Natural killer cell (primary cell): ENCODE measurements at regions not wholly inside any gene's neighbourhood (a gene's known extent, or its start where the extent isn't known, plus 50 kb on each side); places are given as distances from the start of the nearest gene placed in this dataset.

Experiments used
- ATAC-seq, 3 donors: fragments of 150-1000 bp in 2 of 3; fragments of 200-7000 bp in 1 of 3; cut with Tn5 transposase; 1 replicate in 1 of 3; 2 replicates in 2 of 3; pipeline ENCODE4 v1.10.0; 2021; ENCODE audit warnings: mild to moderate bottlenecking in 2 of 3, moderate library complexity in 2 of 3
- DNase-seq, 2 donors: peaks; one replicate each; pipeline versions ENCODE4 v3.0.0 to v3.0.0-alpha.2; 2013 to 2021; ENCODE audit warnings: mixed read lengths in 1 of 2
- H3K27ac ChIP-seq: one replicate; pipeline ENCODE4 v1.5.1; 2013; ENCODE audit warnings: mild to moderate bottlenecking, low read length
- H3K27me3 ChIP-seq: one replicate; pipeline ENCODE4 v1.6.1; 2013; ENCODE audit warnings: low read length; ENCODE audit not compliant: control insufficient read depth, insufficient read depth
- H3K36me3 ChIP-seq: one replicate; pipeline ENCODE4 v1.6.1; 2013; ENCODE audit warnings: low read length; ENCODE audit not compliant: control insufficient read depth, insufficient read depth
- H3K4me1 ChIP-seq: one replicate; pipeline ENCODE4 v1.6.1; 2013; ENCODE audit warnings: low read length; ENCODE audit not compliant: control insufficient read depth, insufficient read depth
- H3K4me3 ChIP-seq: one replicate; pipeline ENCODE4 v1.5.1; 2013; ENCODE audit warnings: low read length
- H3K9me3 ChIP-seq: one replicate; pipeline ENCODE4 v1.6.1; 2013; ENCODE audit warnings: low read length; ENCODE audit not compliant: control insufficient read depth, insufficient read depth
- H3K27ac Mint-ChIP-seq, 2 donors: one replicate each; pipeline ENCODE4 v1.8.0; 2022; ENCODE audit warnings: mild to moderate bottlenecking in 2 of 2, mixed read lengths in 2 of 2, moderate library complexity in 1 of 2
- H3K27me3 Mint-ChIP-seq, 2 donors: one replicate each; pipeline ENCODE4 v1.8.0; 2022; ENCODE audit warnings: low read depth in 2 of 2, mixed read lengths in 2 of 2
- H3K36me3 Mint-ChIP-seq: one replicate; pipeline ENCODE4 v1.8.0; 2022; ENCODE audit warnings: mixed read lengths
- H3K4me1 Mint-ChIP-seq, 2 donors: one replicate each; pipeline ENCODE4 v1.8.0; 2022; ENCODE audit warnings: mixed read lengths in 2 of 2
- H3K4me3 Mint-ChIP-seq: one replicate; pipeline ENCODE4 v1.8.0; 2022; ENCODE audit warnings: mild to moderate bottlenecking, moderate library complexity, mixed read lengths
- H3K9me3 Mint-ChIP-seq, 2 donors: one replicate each; pipeline ENCODE4 v1.8.0; 2022; ENCODE audit warnings: mixed read lengths in 2 of 2
- CTCF ChIP-seq: fragments of 200-600 bp; IDR thresholded peaks from one replicate; pipeline ENCODE4 v1.8.0; 2022; ENCODE audit warnings: antibody characterized with exemption
- WGBS: methylation state at CpG from one replicate; pipeline ENCODE4 v1.1.7; 2013; ENCODE audit warnings: missing lambda C conversion rate; ENCODE audit not compliant: insufficient coverage; 5-methylcytosine and 5-hydroxymethylcytosine counted together
- intact Hi-C: fragments of 100-400 bp; cut with micrococcal nuclease; formaldehyde crosslinking; loops from one replicate; pipeline ENCODE4 v1.14.2; 2022

DNA sequence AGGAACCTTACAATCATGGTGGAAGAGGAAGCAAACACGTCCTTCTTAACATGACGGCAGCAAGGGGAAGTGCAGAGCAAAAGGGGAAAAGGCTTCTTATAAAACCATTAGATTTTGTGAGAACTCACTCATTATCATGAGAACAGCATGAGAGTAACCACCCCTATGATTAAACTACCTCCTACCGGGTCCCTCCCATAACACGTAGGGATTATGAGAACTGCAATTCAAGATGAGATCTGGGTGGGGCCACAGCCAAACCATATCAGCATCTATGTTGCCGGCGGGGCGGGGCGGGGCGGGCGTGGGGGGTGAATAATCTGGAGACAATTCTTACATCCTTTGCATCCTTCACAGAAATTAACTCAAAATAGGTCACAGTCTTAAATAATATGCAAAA, 58.8 kb upstream of the GFPT2 start:
- no peak overlapping the region for H3K4me3 Mint-ChIP-seq
- no peak for DNase-seq
- peaks cover 2% of the 10 kb centered on the region for H3K27me3 ChIP-seq
- H3K27me3 Mint-ChIP-seq: peaks cover 13 to 19% of the 10 kb centered on the region in 2 donors
- no peak overlapping the region for H3K4me3 ChIP-seq
- no peaks in the 10 kb centered on the region for H3K36me3 Mint-ChIP-seq
- intact Hi-C loops: no loop called here
- no peak for ATAC-seq
- H3K9me3 ChIP-seq: no peaks in the 10 kb centered on the region
- no peak overlapping the region for H3K27ac ChIP-seq
- H3K4me1 ChIP-seq: no peaks in the 10 kb centered on the region
- TF ChIP-seq CTCF: no peak
- 85% methylated on average over 9 of the region's 10 CpGs for WGBS
- no peak overlapping the region for H3K27ac Mint-ChIP-seq
- no peaks in the 10 kb centered on the region for H3K9me3 Mint-ChIP-seq
- H3K36me3 ChIP-seq: no peaks in the 10 kb centered on the region
- H3K4me1 Mint-ChIP-seq: no peaks in the 10 kb centered on the region

- no peaks in the 10 kb centered on the region for H3K9me3 Mint-ChIP-seq
- DNase-seq (no peak), ATAC-seq (no peak)
- no peak overlapping the region for H3K27ac Mint-ChIP-seq
- Histone ChIP-seq H3K4me1 (no peaks in the 10 kb centered on the region), H3K36me3 (no peaks in the 10 kb centered on the region), H3K27me3 (peaks cover 2% of the 10 kb centered on the region), H3K9me3 (no peaks in the 10 kb centered on the region), H3K4me3 (no peak overlapping the region), H3K27ac (no peak overlapping the region)
- no peak overlapping the region for H3K4me3 Mint-ChIP-seq
- 80% methylated on average over 4 of the region's 4 CpGs for WGBS
- H3K27me3 Mint-ChIP-seq: peaks cover 7 to 21% of the 10 kb centered on the region in 2 donors
- H3K36me3 Mint-ChIP-seq: no peaks in the 10 kb centered on the region
- intact Hi-C loops: no loop called here
- H3K4me1 Mint-ChIP-seq: no peaks in the 10 kb centered on the region
- TF ChIP-seq CTCF: no peak
Observed at GRCh38 chr5:180414176-180414575, 61.0 kb upstream of the GFPT2 start.

DNA sequence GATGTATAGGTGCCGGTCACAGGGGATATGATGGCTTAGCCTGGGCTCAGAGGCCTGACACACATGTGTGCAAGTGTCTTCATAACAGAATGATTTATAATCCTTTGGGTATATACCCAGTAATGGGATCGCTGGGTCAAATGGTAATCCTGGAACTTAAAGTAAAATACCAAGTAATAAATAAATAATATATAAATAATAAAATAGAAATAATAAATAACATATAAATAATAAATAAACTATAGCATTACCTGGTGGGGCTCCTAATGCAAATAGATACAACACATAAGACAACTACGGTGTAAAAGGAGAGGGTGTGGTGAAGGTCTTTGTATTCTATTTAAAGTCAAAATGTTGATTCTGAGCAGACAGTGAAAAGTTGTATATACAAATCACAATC, 68.5 kb upstream of the GFPT2 start:
- WGBS: 89% methylated on average over 1 of the region's 3 CpGs
- no peaks in the 10 kb centered on the region for H3K36me3 ChIP-seq
- no peaks in the 10 kb centered on the region for H3K9me3 ChIP-seq
- H3K4me3 ChIP-seq: no peak overlapping the region
- no peaks in the 10 kb centered on the region for H3K36me3 Mint-ChIP-seq
- no peaks in the 10 kb centered on the region for H3K27me3 ChIP-seq
- ATAC-seq (no peak), DNase-seq (no peak)
- H3K4me1 Mint-ChIP-seq: no peaks in the 10 kb centered on the region
- TF ChIP-seq CTCF: no peak
- no peak overlapping the region for H3K4me3 Mint-ChIP-seq
- intact Hi-C loops: no loop called here
- H3K27me3 Mint-ChIP-seq: peaks cover 0 to 10% of the 10 kb centered on the region in 2 donors
- H3K9me3 Mint-ChIP-seq: no peaks in the 10 kb centered on the region
- H3K27ac Mint-ChIP-seq: no peak overlapping the region
- no peaks in the 10 kb centered on the region for H3K4me1 ChIP-seq
- no peak overlapping the region for H3K27ac ChIP-seq

DNA sequence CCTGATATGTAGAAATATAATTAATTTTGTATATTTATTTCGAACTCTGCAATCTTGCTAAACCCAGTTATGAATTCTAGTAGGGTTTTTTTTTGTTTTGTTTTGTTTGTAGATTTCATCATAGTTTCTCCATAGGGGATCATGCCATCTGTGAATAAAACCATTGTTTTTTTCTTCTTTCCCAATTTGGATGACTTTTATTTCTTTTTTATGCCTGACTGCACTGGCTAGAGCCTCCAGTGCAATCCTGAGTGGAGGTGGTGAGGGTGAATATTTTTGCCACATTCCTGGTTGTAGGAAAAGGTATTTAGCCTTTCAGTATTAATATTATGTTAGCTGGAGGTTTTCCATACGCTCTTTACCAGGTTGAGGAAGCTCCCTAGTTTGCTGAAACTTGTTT, 70.0 kb upstream of the GFPT2 start:
- no peak overlapping the region for H3K4me3 ChIP-seq
- Mint-ChIP-seq H3K9me3 (no peaks in the 10 kb centered on the region), H3K27me3 (peaks cover 2 to 5% of the 10 kb centered on the region in 2 donors), H3K4me1 (no peaks in the 10 kb centered on the region), H3K36me3 (no peaks in the 10 kb centered on the region), H3K4me3 (no peak overlapping the region), H3K27ac (no peak overlapping the region)
- WGBS: 89% methylated on average over 1 of the region's 2 CpGs
- H3K9me3 ChIP-seq: no peaks in the 10 kb centered on the region
- DNase-seq: no peak
- no peaks in the 10 kb centered on the region for H3K36me3 ChIP-seq
- intact Hi-C loops: no loop called here
- H3K27ac ChIP-seq: no peak overlapping the region
- no peak for TF ChIP-seq CTCF
- H3K27me3 ChIP-seq: no peaks in the 10 kb centered on the region
- ATAC-seq: no peak
- H3K4me1 ChIP-seq: no peaks in the 10 kb centered on the region
